ENCODE measurements at regions not wholly inside any gene's neighbourhood (a gene's known extent, or its start where the extent isn't known, plus 50 kb on each side); places are given as distances from the start of the nearest gene placed in this dataset.

GRCh38 chr2:183630964-183631363 is 506.7 kb downstream of the NUP35 start:
- ATAC-seq (ENCODE audit: low read depth) (no peak), DNase-seq (ENCODE audit: low spot score) (no peak)
- no peaks in the 10 kb centered on the region for H3K4me1 ChIP-seq (ENCODE audit: insufficient read depth, poor library complexity, severe bottlenecking)
- H3K27me3 ChIP-seq (ENCODE audit: insufficient read depth, poor library complexity, severe bottlenecking), result no peaks in the 10 kb centered on the region
- H3K27ac ChIP-seq (ENCODE audit: poor library complexity, severe bottlenecking), result no peak overlapping the region
- no peaks in the 10 kb centered on the region for H3K9me3 ChIP-seq (ENCODE audit: severe bottlenecking)
- no peak for TF ChIP-seq CTCF (IDR thresholded peaks at IDR 0.05; ENCODE audit: poor library complexity, severe bottlenecking)
- H3K4me3 ChIP-seq (ENCODE audit: severe bottlenecking), result no peak overlapping the region
- no peaks in the 10 kb centered on the region for H3K36me3 ChIP-seq (ENCODE audit: low read depth)

- DNase-seq (ENCODE audit: low spot score), result no peak
- Histone ChIP-seq H3K4me1 (ENCODE audit: insufficient read depth, poor library complexity, severe bottlenecking) (no peaks in the 10 kb centered on the region), H3K27ac (ENCODE audit: poor library complexity, severe bottlenecking) (no peak overlapping the region), H3K36me3 (ENCODE audit: low read depth) (no peaks in the 10 kb centered on the region), H3K9me3 (ENCODE audit: severe bottlenecking) (no peaks in the 10 kb centered on the region), H3K4me3 (ENCODE audit: severe bottlenecking) (no peak overlapping the region), H3K27me3 (ENCODE audit: insufficient read depth, poor library complexity, severe bottlenecking) (no peaks in the 10 kb centered on the region)
- ATAC-seq (ENCODE audit: low read depth), result no peak
- no peak for TF ChIP-seq CTCF (IDR thresholded peaks at IDR 0.05; ENCODE audit: poor library complexity, severe bottlenecking)
Observed at GRCh38 chr2:183656121-183656520, 531.9 kb downstream of the NUP35 start.

- H3K36me3 ChIP-seq (ENCODE audit: low read depth), result no peaks in the 10 kb centered on the region
- DNase-seq (ENCODE audit: low spot score) (no peak), ATAC-seq (ENCODE audit: low read depth) (no peak)
- peaks cover 2% of the 10 kb centered on the region for H3K9me3 ChIP-seq (ENCODE audit: severe bottlenecking)
- no peaks in the 10 kb centered on the region for H3K27me3 ChIP-seq (ENCODE audit: insufficient read depth, poor library complexity, severe bottlenecking)
- H3K27ac ChIP-seq (ENCODE audit: poor library complexity, severe bottlenecking), result no peak overlapping the region
- TF ChIP-seq CTCF (IDR thresholded peaks at IDR 0.05; ENCODE audit: poor library complexity, severe bottlenecking), result no peak
- H3K4me3 ChIP-seq (ENCODE audit: severe bottlenecking), result no peak overlapping the region
- no peaks in the 10 kb centered on the region for H3K4me1 ChIP-seq (ENCODE audit: insufficient read depth, poor library complexity, severe bottlenecking)
Observed at GRCh38 chr2:183665425-183665824, 541.2 kb downstream of the NUP35 start.

- TF ChIP-seq CTCF (IDR thresholded peaks at IDR 0.05; ENCODE audit: poor library complexity, severe bottlenecking), result no peak
- no peak for ATAC-seq (ENCODE audit: low read depth)
- Histone ChIP-seq H3K4me3 (ENCODE audit: severe bottlenecking) (no peak overlapping the region), H3K36me3 (ENCODE audit: low read depth) (no peaks in the 10 kb centered on the region), H3K9me3 (ENCODE audit: severe bottlenecking) (peaks cover 2% of the 10 kb centered on the region), H3K4me1 (ENCODE audit: insufficient read depth, poor library complexity, severe bottlenecking) (no peaks in the 10 kb centered on the region), H3K27me3 (ENCODE audit: insufficient read depth, poor library complexity, severe bottlenecking) (no peaks in the 10 kb centered on the region), H3K27ac (ENCODE audit: poor library complexity, severe bottlenecking) (no peak overlapping the region)
- DNase-seq (ENCODE audit: low spot score), result no peak
Observed at GRCh38 chr2:183666031-183666430, 541.8 kb downstream of the NUP35 start.

- Histone ChIP-seq H3K36me3 (ENCODE audit: low read depth) (no peaks in the 10 kb centered on the region), H3K9me3 (ENCODE audit: severe bottlenecking) (peaks cover 2% of the 10 kb centered on the region), H3K27ac (ENCODE audit: poor library complexity, severe bottlenecking) (no peak overlapping the region), H3K4me1 (ENCODE audit: insufficient read depth, poor library complexity, severe bottlenecking) (no peaks in the 10 kb centered on the region), H3K27me3 (ENCODE audit: insufficient read depth, poor library complexity, severe bottlenecking) (no peaks in the 10 kb centered on the region), H3K4me3 (ENCODE audit: severe bottlenecking) (no peak overlapping the region)
- DNase-seq (ENCODE audit: low spot score), result no peak
- no peak for TF ChIP-seq CTCF (IDR thresholded peaks at IDR 0.05; ENCODE audit: poor library complexity, severe bottlenecking)
- ATAC-seq (ENCODE audit: low read depth), result no peak
Observed at GRCh38 chr2:183671233-183671632, 547.0 kb downstream of the NUP35 start.
